ENCODE measurements at regions not wholly inside any gene's neighbourhood (a gene's known extent, or its start where the extent isn't known, plus 50 kb on each side); places are given as distances from the start of the nearest gene placed in this dataset.
"Not testable (repeated sequence)": the region's sequence is repeated elsewhere in the genome, so short reads cannot be mapped to it uniquely, and the experiment has no call there.

DNA sequence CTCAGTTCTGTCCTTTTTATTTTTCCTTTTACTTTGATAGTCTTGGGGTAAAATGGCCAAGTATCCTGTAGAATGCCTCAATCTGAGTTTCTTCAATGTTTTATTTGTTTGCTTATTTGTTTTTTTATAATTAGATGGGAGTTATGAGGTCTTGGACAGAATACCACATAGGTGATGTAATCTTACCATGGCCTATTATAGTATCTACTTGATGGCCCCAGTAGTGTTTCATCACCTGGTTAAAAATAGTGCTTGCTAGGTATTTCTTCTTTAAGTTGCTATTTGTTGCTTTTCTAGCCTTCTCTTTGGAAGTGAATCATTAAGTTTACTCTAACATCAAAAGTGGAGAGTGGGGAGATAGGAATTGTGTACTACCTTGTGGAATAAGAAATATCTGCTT is 1020.0 kb upstream of the KCND2 start:
- CTCF ChIA-PET, result no interaction called here
- TF ChIP-seq BHLHE40 (IDR thresholded peaks at IDR 0.05; ENCODE audit: borderline replicate concordance), result no peak
- TF ChIP-seq CTBP1 (IDR thresholded peaks at IDR 0.05; ENCODE audit: borderline replicate concordance), result no peak
- no peak for TF ChIP-seq ARNT (IDR thresholded peaks at IDR 0.05)
- TF ChIP-seq L3MBTL2 (conservative IDR thresholded peaks at IDR 0.05), result no peak
- TF ChIP-seq SP1 (IDR thresholded peaks at IDR 0.05), result no peak
- no peak for DNase-seq (ENCODE audit: extremely low spot score)
- POLR2A ChIA-PET, result no interaction called here

DNA sequence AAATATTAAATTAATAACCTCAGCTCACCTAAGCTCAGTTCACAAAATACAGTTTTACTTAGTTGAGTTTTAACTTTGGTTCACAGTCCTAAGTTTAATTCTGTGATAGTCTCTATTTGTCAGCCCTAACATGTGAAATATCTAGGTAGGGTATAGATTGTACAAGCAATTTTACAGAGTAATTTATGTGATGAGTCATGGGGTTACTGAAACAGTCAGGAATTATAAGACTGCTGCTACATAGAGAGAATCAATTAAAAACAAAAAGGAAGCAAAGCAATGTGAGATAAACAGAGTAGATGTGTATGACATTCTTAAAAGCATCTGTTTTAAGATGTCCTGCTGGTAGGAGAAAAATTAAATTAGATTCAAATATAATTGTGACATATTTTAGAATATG is 1018.2 kb upstream of the KCND2 start:
- TF ChIP-seq, protein P1, sequence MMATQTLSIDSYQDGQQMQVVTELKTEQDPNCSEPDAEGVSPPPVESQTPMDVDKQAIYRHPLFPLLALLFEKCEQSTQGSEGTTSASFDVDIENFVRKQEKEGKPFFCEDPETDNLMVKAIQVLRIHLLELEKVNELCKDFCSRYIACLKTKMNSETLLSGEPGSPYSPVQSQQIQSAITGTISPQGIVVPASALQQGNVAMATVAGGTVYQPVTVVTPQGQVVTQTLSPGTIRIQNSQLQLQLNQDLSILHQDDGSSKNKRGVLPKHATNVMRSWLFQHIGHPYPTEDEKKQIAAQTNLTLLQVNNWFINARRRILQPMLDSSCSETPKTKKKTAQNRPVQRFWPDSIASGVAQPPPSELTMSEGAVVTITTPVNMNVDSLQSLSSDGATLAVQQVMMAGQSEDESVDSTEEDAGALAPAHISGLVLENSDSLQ (IDR thresholded peaks at IDR 0.05), result no peak
- no peak for TF ChIP-seq ZNF384 (IDR thresholded peaks at IDR 0.05)
- no peak for TF ChIP-seq NFRKB (IDR thresholded peaks at IDR 0.05)
- TF ChIP-seq TARDBP (IDR thresholded peaks at IDR 0.05), result no peak
- TF ChIP-seq LEF1 (IDR thresholded peaks at IDR 0.05; ENCODE audit: borderline replicate concordance), result no peak
- TF ChIP-seq ELF4 (IDR thresholded peaks at IDR 0.05), result no peak
- TF ChIP-seq ARNT (IDR thresholded peaks at IDR 0.05), result no peak
- no peak for TF ChIP-seq FOXA1 (IDR thresholded peaks at IDR 0.05)
- no peak for TF ChIP-seq L3MBTL2 (conservative IDR thresholded peaks at IDR 0.05)
- TF ChIP-seq SP1 (IDR thresholded peaks at IDR 0.05), result no peak
- ChIA-PET CTCF (no interaction called here), POLR2A (no interaction called here)

DNA sequence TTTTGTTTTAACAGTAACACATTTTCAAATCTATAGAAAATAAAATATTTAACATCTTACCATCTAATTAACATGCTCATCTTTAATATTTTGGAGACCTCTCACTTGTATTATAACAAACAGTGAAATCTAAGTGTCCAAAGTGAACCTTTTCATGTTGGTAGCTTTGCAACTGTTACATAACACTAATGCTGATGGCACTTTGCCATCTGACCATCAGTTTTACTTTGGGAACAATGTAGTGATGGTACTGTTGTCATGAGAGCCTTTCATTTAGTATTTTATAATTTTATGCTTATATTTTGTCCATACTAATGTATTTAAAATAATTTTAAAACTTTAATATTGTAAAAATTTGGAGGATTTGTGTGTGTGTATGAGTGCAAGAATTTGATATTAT is 1017.0 kb upstream of the KCND2 start:
- DNase-seq (ENCODE audit: extremely low spot score), result no peak
- ChIA-PET POLR2A (no interaction called here), CTCF (no interaction called here)
- TF ChIP-seq L3MBTL2 (conservative IDR thresholded peaks at IDR 0.05), result no peak
- TF ChIP-seq FOXK2 (IDR thresholded peaks at IDR 0.05), result no peak
- no peak for TF ChIP-seq BHLHE40 (IDR thresholded peaks at IDR 0.05; ENCODE audit: borderline replicate concordance)
- no peak for TF ChIP-seq TARDBP (IDR thresholded peaks at IDR 0.05)
- no peak for TF ChIP-seq CTBP1 (IDR thresholded peaks at IDR 0.05; ENCODE audit: borderline replicate concordance)
- no peak for TF ChIP-seq NFRKB (IDR thresholded peaks at IDR 0.05)
- TF ChIP-seq FOXA1 (IDR thresholded peaks at IDR 0.05), result no peak
- TF ChIP-seq HDGF (IDR thresholded peaks at IDR 0.05; ENCODE audit: borderline replicate concordance), result no peak

More for the DNA sequence above, 1018.2 kb upstream of the KCND2 start:
- DNase-seq (ENCODE audit: extremely low spot score), result no peak

DNA sequence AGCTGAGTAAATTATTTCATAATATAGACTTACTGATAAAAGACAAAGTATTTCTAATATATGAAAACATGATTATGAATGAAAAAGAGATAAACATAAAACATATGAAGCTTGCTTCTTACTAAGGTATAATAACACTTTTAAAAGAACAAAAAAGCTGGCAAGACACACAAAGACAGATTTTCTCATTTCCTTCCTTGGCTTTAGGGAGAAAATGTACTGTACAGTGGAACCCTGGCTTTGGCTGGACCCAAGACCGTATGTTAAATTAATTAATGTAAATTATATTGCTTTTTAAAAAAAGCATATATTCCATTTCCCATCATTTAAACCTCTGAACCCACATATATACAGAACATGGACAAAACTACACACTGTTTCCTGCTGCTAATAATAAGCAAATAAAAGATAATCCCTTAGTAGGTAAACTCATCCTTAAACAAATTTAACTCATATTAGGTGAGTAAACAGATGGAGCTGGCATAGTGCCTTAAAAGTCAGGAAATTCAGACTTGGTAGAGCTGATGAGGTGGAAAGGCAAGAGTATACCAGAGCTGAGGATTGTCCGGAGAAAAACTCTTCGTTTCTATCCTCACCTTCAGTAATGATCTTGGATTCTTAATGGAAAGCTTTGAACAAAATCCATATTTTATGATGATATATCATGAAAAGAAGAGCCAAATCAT is 1016.4 kb upstream of the KCND2 start:
- CTCF ChIA-PET, result no interaction called here
- POLR2A ChIA-PET, result no interaction called here
- no peak for DNase-seq (ENCODE audit: extremely low spot score)
- TF ChIP-seq TARDBP (IDR thresholded peaks at IDR 0.05), result no peak

DNA sequence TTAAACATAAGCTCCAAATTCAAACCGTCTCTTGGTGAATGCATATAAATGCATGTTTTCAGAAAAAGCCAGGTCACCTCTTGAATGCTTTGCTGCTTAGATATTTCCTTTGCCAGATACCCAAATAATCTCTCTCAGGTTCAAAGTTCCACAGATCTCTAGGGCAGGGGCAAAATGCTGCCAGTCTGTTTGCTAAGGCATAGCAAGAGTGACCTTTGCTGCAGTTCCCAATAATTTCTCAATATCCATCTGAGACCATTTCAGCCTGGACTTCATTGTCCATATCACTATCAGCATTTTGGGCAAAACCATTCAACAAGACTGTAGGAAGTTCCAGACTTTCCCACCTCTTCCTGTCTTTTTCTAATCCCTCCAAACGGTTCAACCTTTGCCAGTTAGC is 1006.2 kb upstream of the KCND2 start:
- POLR2A ChIA-PET; DNase-seq (ENCODE audit: extremely low spot score); CTCF ChIA-PET: not testable (repeated sequence)

DNA sequence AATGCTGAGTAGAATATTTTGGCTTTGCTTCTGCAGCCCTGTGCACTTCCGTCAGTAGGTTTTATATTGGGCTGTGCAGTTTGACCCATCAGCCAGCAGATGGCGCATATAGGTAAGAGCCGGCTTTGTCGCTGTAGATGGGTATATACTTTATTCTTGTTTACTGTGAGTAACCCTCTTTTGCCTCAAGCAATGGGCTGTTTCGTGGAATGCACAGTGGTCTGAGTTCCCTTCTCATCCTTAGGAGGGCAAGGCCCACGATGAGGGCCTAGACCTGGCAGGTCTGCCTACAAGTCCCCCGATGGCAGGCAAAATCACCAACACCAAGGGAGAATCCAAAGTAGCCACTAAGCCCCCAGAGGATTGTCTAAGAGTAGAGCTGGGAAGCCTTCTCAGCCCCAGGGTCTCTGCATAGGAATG is 1002.9 kb upstream of the KCND2 start:
- CTCF ChIA-PET, result interaction anchor here (0.7 kb wide), 1 partner anchor 1310 kb away, joined by 3 read pairs; no protein-coding TSS in a partner anchor
- DNase-seq (ENCODE audit: extremely low spot score), result peak; percentile 45
- POLR2A ChIA-PET, result no interaction called here
- TF ChIP-seq, protein P1 (IDR thresholded peaks at IDR 0.05), result no peak
- TF ChIP-seq L3MBTL2 (conservative IDR thresholded peaks at IDR 0.05) (no peak), HDGF (IDR thresholded peaks at IDR 0.05; ENCODE audit: borderline replicate concordance) (no peak), NFRKB (IDR thresholded peaks at IDR 0.05) (no peak), CTBP1 (IDR thresholded peaks at IDR 0.05; ENCODE audit: borderline replicate concordance) (no peak), FOXK2 (IDR thresholded peaks at IDR 0.05) (no peak)

DNA sequence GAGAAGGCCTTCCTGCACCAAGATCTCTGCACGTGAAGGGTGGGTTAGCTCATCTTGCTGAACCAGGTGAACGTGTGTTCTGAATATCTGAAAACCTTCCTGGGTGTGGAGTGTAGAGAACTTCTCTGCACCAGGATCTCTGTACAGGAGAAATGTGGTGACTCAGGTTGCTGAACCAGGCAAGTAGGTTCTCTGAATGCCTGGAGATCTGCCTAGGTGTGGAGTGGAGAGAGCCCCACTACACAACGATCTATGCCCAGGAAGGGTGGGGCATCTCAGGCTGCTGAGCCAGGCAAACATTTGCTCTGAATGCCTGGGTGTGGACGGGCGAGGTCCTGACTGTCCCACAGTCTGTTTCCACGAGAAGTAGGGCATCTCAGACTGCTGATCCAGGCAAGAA is 1002.3 kb upstream of the KCND2 start:
- TF ChIP-seq FOXK2 (IDR thresholded peaks at IDR 0.05) (no peak), SP1 (IDR thresholded peaks at IDR 0.05) (no peak), ELF4 (IDR thresholded peaks at IDR 0.05) (no peak), HDGF (IDR thresholded peaks at IDR 0.05; ENCODE audit: borderline replicate concordance) (no peak), CTBP1 (IDR thresholded peaks at IDR 0.05; ENCODE audit: borderline replicate concordance) (no peak), ARNT (IDR thresholded peaks at IDR 0.05) (no peak), BHLHE40 (IDR thresholded peaks at IDR 0.05; ENCODE audit: borderline replicate concordance) (no peak), NFRKB (IDR thresholded peaks at IDR 0.05) (no peak), FOXA1 (IDR thresholded peaks at IDR 0.05) (no peak), ZNF384 (IDR thresholded peaks at IDR 0.05) (no peak), L3MBTL2 (conservative IDR thresholded peaks at IDR 0.05) (no peak), TARDBP (IDR thresholded peaks at IDR 0.05) (no peak), LEF1 (IDR thresholded peaks at IDR 0.05; ENCODE audit: borderline replicate concordance) (no peak), SUZ12 (IDR thresholded peaks at IDR 0.05) (no peak)
- TF ChIP-seq, protein P1 (IDR thresholded peaks at IDR 0.05), result no peak
- ChIA-PET POLR2A (no interaction called here), CTCF (interaction anchor here (0.7 kb wide), 1 partner anchor 1309 kb away, joined by 3 read pairs; no protein-coding TSS in a partner anchor)
- DNase-seq (ENCODE audit: extremely low spot score), result no peak
